Gastrocnemius medialis (tissue), 4 donors: ENCODE measurements at regions not wholly inside any gene's neighbourhood (a gene's known extent, or its start where the extent isn't known, plus 50 kb on each side); places are given as distances from the start of the nearest gene placed in this dataset.

Source experiments
- ATAC-seq, 2 donors: fragments of 150-250 bp; one replicate each; pipeline ENCODE4 v1.9.1; 2016
- DNase-seq, 2 donors: peaks; one replicate each; pipeline ENCODE4 v3.0.0-alpha.2; 2019
- H3K27ac ChIP-seq, 4 donors: fragments of 200-600 bp; sonication (generic); 1 replicate in 1 of 4; 2 replicates in 3 of 4; pipeline ENCODE4 v1.5.1; 2016 to 2018; ENCODE audit warnings: mild to moderate bottlenecking in 2 of 4, moderate library complexity in 1 of 4
- H3K27me3 ChIP-seq, 3 donors: fragments of 200-600 bp; sonication (generic) in 2 of 3; 1 replicate in 1 of 3; 2 replicates in 2 of 3; pipeline versions ENCODE4 v1.5.1 to v1.6.0; 2016 to 2019; ENCODE audit warnings: mild to moderate bottlenecking in 1 of 3, moderate library complexity in 1 of 3
- H3K36me3 ChIP-seq, 2 donors: fragments of 200-600 bp; sonication (generic) in 1 of 2; one replicate each; pipeline ENCODE4 v1.5.1; 2017 to 2018
- H3K4me1 ChIP-seq, 2 donors: fragments of 200-600 bp; sonication (generic) in 1 of 2; one replicate each; pipeline ENCODE4 v1.5.1; 2016 to 2017; ENCODE audit warnings: mild to moderate bottlenecking in 2 of 2
- H3K4me3 ChIP-seq, 4 donors: fragments of 200-600 bp; sonication (generic) in 3 of 4; 1 replicate in 1 of 4; 2 replicates in 3 of 4; pipeline ENCODE4 v1.5.1; 2016 to 2019; ENCODE audit warnings: mild to moderate bottlenecking in 2 of 4
- H3K9me3 ChIP-seq, 3 donors: fragments of 200-600 bp; sonication (generic) in 2 of 3; 1 replicate in 1 of 3; 2 replicates in 2 of 3; pipeline ENCODE4 v1.5.1; 2016 to 2019
- POLR2A ChIP-seq, 2 donors: fragments of 450-650 bp; IDR thresholded peaks; one replicate each; pipeline ENCODE4 v1.6.1; 2017; ENCODE audit warnings: antibody characterized with exemption in 2 of 2, mild to moderate bottlenecking in 2 of 2, moderate library complexity in 2 of 2
- in situ Hi-C, 4 donors: fragments of 200-750 bp; cut with MboI; loops; one replicate each; pipeline versions ENCODE4 v1.15.0 to v1.8.0; 2017; ENCODE audit warnings: low sequenced_read_pairs in 4 of 4
- intact Hi-C: fragments of 100-400 bp; cut with DNase I; formaldehyde crosslinking; loops from one replicate; pipeline ENCODE4 v1.15.1; 2023; ENCODE audit warnings: low total_unique reads
- TF ChIP-seq, protein P1 (sequence below), 5 experiments: fragments of 450-650 bp in 3 of 5; fragments of 200-600 bp in 2 of 5; sonication (generic) in 2 of 5; IDR thresholded peaks in 4 of 5; conservative IDR thresholded peaks in 1 of 5; 1 replicate in 4 of 5; 2 replicates in 1 of 5; pipeline ENCODE4 v1.5.1; 2016 to 2019; ENCODE audit warnings: antibody characterized with exemption in 5 of 5, mild to moderate bottlenecking in 3 of 5, moderate library complexity in 3 of 5

GRCh38 chr13:31920727-31921100, 110.9 kb upstream of the FRY start:
- H3K9me3 ChIP-seq, result no peaks in the 10 kb centered on the region
- no peak for DNase-seq
- H3K27ac ChIP-seq, result no peak overlapping the region
- no peak for ATAC-seq
- H3K4me3 ChIP-seq, result no peak overlapping the region
- TF ChIP-seq, protein P1, sequence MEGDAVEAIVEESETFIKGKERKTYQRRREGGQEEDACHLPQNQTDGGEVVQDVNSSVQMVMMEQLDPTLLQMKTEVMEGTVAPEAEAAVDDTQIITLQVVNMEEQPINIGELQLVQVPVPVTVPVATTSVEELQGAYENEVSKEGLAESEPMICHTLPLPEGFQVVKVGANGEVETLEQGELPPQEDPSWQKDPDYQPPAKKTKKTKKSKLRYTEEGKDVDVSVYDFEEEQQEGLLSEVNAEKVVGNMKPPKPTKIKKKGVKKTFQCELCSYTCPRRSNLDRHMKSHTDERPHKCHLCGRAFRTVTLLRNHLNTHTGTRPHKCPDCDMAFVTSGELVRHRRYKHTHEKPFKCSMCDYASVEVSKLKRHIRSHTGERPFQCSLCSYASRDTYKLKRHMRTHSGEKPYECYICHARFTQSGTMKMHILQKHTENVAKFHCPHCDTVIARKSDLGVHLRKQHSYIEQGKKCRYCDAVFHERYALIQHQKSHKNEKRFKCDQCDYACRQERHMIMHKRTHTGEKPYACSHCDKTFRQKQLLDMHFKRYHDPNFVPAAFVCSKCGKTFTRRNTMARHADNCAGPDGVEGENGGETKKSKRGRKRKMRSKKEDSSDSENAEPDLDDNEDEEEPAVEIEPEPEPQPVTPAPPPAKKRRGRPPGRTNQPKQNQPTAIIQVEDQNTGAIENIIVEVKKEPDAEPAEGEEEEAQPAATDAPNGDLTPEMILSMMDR (IDR thresholded peaks at IDR 0.05 in 4 of 5, conservative IDR thresholded peaks at IDR 0.05 in 1 of 5), result no peak
- no peak for TF ChIP-seq POLR2A (IDR thresholded peaks at IDR 0.05)
- in situ Hi-C loops, result loop anchor here in 1 of 4 donors (25.0 kb wide), 1 partner anchor 392 kb away; the partner anchor contains the start of genes BRCA2 and ZAR1L
- intact Hi-C loops, result no loop called here
- no peaks in the 10 kb centered on the region for H3K27me3 ChIP-seq
- H3K4me1 ChIP-seq, result no peaks in the 10 kb centered on the region
- no peaks in the 10 kb centered on the region for H3K36me3 ChIP-seq

- Histone ChIP-seq H3K4me1 (no peaks in the 10 kb centered on the region), H3K27ac (no peak overlapping the region), H3K4me3 (no peak overlapping the region), H3K36me3 (no peaks in the 10 kb centered on the region), H3K9me3 (no peaks in the 10 kb centered on the region), H3K27me3 (no peaks in the 10 kb centered on the region)
- intact Hi-C loops, result no loop called here
- in situ Hi-C loops, result loop anchor here in 1 of 4 donors (25.0 kb wide), 1 partner anchor 390 kb away; the partner anchor contains the start of genes BRCA2 and ZAR1L
- DNase-seq (no peak), ATAC-seq (no peak)
- TF ChIP-seq POLR2A (IDR thresholded peaks at IDR 0.05), result no peak
- TF ChIP-seq, protein P1 (IDR thresholded peaks at IDR 0.05 in 4 of 5, conservative IDR thresholded peaks at IDR 0.05 in 1 of 5), result no peak
Measured at GRCh38 chr13:31922724-31923123, 108.8 kb upstream of the FRY start.

DNA sequence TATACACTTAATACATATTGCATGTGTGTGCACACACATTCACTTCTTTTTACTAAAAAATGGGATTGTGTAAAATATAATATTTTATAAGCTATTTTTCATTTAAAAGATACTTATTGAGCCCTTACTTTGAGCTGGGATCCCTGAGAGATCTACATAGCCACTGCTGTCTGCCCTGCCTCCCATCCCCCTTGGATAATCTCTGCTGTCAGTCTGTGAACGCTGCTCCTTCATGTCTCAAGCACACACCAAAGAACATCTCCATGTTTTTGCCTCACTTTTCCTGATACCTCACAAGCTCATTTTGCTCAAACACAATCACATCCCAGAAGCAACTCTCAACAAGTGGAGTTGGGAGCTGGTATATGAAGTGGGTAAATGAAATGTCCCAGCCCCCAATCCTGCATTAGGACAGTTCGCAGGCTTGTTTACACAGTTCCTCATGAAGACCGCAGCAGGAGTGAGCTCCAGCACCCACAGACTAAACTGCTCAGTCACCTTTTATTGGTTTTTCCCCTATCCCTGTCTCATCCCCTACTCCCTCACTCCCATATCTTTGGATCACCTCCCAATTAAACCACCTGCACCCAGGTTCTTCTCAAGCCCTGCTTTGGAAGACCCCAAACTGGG, 108.3 kb upstream of the FRY start:
- Histone ChIP-seq H3K27ac (no peak overlapping the region), H3K36me3 (no peaks in the 10 kb centered on the region), H3K9me3 (no peaks in the 10 kb centered on the region), H3K27me3 (no peaks in the 10 kb centered on the region), H3K4me3 (no peak overlapping the region), H3K4me1 (no peaks in the 10 kb centered on the region)
- in situ Hi-C loops (loop anchor here in 1 of 4 donors (25.0 kb wide), 1 partner anchor 389 kb away; the partner anchor contains the start of genes BRCA2 and ZAR1L), intact Hi-C loops (no loop called here)
- ATAC-seq (no peak), DNase-seq (no peak)
- no peak for TF ChIP-seq POLR2A (IDR thresholded peaks at IDR 0.05)
- TF ChIP-seq, protein P1 (IDR thresholded peaks at IDR 0.05 in 4 of 5, conservative IDR thresholded peaks at IDR 0.05 in 1 of 5), result no peak

- intact Hi-C loops, result no loop called here
- TF ChIP-seq POLR2A (IDR thresholded peaks at IDR 0.05), result no peak
- TF ChIP-seq, protein P1 (IDR thresholded peaks at IDR 0.05 in 4 of 5, conservative IDR thresholded peaks at IDR 0.05 in 1 of 5), result no peak
- peaks cover 0 to under 1% of the 10 kb centered on the region in 2 donors for H3K4me1 ChIP-seq
- in situ Hi-C loops, result no loop called here
- H3K27me3 ChIP-seq, result no peaks in the 10 kb centered on the region
- no peaks in the 10 kb centered on the region for H3K9me3 ChIP-seq
- no peak for ATAC-seq
- no peak overlapping the region for H3K27ac ChIP-seq
- DNase-seq, result no peak
- H3K36me3 ChIP-seq, result no peaks in the 10 kb centered on the region
- H3K4me3 ChIP-seq, result no peak overlapping the region
Measured at GRCh38 chr13:31925079-31925478, 106.5 kb upstream of the FRY start.
